ENCODE measurements at regions not wholly inside any gene's neighbourhood (a gene's known extent, or its start where the extent isn't known, plus 50 kb on each side); places are given as distances from the start of the nearest gene placed in this dataset.
"Not testable (repeated sequence)": the region's sequence is repeated elsewhere in the genome, so short reads cannot be mapped to it uniquely, and the experiment has no call there.

DNA sequence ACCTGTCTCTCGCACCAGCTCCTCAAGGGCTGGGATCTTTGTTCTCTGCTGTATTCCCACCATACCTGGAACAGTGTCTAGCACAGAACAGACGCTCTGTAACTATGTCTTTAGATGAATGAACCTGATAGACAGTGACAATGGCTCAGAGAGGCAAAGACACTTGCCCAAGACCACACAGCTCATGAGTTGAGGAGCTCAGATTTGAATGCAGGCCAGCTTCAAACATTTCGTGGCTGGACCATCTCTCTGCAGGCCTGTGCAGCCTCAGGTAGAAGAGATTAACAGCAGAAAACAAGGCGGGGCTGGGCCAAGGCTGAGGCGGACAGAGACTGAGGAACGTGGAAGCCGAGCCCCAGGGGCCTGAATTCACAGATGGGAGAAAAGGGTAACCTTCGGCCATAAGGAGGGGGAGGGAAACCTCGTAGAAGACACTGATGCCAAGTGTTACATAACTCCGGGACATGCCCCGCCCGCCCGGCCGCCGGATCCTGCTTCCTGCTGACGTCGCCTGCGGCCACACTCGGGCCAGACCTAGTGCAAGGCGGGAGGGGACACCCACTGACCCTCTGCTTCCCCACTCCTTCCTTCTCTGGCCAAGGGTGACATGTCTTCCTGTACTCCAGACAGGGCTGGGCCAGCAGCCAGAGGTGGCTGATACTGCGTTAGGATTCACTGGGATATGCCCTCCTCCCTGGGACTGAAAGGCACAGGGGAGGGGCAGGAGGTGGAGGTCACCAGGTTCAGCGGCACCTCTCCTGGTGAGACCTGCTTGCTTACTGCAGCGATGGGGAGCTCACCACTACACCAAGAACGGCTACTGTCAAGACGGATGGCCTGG lies 86.8 kb downstream of the RFLNA start:
- no peak for ATAC-seq
- DNase-seq: no peak

DNA sequence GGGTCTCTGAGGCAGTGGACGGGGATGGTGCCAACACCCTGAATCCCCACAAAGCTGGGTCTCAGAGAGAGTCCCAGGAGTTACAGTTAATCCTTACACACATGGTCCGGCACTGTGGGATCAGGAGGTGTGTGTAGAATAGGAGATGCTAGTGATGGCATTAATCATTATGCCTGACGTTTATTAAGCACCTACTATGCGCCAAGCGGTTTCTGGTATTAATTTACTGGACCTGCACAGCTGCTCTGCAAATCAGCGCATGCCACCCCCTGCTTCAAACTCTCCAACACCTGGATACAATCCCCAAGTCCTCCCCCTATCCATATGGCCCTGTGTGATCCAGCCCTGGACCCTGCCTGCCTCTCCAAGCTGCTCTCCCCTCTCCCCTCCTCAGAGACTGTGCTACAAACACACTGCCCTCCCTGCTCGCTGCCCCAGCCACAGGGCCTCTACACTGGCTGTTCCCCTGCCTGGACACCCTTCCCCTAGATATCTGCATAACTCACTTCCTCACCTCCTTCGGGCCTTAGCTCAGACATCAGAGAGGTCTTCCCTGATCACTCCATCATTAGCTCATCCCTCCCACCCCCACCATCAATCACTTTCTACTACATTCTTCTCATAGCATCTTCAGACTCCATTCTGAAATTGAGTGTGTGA lies 86.0 kb downstream of the RFLNA start:
- ATAC-seq (no peak), DNase-seq (no peak)

DNA sequence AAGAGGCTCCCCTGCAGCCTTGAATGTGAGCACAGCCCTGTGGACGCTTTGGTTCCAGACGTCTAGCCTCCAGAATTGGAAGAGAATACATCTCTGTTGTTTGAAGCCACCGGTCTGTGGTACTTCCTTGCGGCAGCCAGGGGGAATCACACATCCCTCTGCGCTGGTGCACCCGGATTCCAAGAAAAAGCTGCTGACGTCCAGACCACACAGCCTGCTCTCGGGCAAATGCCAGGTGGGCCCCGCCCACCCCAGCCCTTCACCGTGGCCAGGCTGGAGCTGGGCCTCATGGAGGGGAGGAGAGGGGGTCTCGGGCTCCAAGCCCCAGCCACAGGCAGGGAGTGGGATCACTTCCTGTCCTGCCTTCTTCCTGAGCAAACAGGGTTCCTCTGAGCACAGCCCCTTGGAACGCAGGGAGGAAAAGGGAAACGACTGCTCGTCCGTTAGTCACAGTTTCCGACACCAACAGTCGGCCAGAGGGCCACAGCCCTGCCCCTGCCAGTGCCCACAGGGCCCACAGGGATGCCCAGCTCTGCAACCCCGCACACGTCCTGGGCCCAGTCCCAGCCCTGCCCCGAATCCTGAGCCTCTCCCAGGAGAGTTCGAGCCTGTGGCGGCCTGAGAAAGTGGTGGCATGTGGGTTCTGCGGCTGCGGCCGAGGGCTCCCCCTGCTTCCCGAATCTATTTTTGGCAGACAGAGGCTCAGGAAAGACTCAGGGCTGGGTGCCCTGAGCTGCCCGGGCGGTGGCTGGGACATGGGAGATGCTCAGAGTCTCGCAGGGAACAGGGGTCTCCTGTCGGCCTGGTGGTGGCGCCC lies 85.3 kb downstream of the RFLNA start:
- ATAC-seq: no peak
- DNase-seq: no peak

DNA sequence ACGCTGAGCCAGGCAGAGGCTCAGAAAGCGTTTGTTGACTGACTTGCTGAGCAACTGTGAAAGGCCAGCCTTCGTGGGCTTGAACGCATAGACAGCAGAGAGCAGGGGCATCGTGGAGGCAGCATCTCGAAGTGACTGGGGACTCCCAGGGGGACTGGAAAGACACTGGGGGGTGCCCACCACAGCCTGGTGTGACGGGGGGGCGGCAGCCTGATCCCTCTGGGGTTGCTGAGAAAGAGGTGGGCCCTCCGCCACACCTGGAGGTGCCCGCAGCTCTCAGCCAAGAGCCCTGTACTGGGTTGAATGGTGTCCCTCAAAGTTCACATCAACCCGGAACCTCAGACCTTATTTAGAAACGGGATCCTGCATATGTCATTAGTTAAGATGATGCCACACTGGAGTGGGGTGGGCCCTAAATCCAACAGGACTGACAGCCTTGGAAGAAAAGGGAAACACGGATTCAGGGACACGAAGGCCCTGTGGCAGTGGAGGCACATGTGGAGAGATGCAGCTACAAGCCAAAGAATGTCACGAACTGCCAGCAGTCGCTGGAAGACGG lies 84.6 kb downstream of the RFLNA start:
- DNase-seq: no peak
- no peak for ATAC-seq

DNA sequence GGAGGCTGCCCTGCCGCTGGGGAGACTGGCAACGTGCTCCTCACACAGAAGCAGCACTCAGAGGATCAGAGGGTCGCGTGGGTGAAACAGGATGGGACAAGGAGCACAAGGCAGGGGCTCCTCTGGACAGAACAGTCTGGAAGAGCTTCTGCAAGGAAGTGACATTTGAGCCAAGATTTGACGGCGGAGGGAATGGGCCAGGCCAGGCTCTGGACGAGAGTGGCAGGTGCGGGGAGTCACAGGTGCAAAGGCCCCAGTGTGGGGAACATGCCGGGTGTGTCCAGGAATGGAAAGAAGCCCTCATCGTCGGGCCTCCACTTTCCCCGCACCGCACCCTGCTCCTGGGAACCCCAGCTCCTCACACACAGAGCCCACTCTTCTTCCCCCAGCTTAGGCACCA lies 84.0 kb downstream of the RFLNA start:
- DNase-seq: no peak
- ATAC-seq: no peak

DNA sequence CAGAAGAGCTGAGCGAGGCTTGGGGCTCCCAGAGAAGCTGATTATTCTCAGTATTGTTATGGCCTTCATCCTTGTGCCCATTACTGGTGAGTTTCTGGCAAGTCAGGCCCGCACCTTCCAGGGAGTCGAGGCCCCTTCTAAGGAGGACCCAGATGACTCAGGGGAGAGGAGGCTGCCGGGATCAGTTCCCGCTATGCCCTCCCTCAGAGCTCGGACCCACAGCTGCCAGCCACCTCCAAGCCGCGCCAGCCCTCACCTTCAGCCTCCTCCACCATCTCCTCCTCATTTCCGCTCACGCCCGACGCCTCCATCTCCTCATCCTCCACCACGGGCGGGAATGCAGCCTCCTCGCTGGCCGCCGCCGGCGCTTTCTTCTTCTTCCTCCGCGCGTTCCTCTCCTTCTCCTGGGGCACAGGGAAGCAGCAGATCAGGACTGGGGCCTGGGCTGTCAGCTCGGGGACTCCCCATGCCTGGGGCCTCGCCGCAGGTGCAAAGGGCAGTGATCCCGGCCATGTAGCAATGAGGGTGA lies 83.2 kb downstream of the RFLNA start:
- ATAC-seq (no peak), DNase-seq (no peak)

DNA sequence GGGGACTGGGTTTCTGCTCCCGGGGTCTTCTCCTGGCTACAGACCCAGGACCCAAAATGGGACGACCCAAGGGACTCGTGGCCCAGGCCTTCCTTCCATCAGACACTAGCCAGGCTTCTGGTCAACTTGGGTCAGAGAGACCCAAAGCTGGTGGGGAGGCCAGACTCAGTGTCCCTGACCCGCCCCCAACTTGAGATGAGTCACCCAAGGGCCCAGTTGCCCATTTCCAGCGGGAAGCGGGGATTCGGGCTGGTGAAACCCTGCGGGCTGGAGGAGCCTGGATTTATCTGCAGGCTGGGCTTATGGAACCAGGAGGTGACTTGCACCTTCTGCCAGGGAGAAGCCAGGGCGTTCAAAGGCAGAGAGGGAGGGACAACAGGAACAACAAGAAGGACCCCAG lies 81.5 kb downstream of the RFLNA start:
- DNase-seq: no peak
- no peak for ATAC-seq

DNA sequence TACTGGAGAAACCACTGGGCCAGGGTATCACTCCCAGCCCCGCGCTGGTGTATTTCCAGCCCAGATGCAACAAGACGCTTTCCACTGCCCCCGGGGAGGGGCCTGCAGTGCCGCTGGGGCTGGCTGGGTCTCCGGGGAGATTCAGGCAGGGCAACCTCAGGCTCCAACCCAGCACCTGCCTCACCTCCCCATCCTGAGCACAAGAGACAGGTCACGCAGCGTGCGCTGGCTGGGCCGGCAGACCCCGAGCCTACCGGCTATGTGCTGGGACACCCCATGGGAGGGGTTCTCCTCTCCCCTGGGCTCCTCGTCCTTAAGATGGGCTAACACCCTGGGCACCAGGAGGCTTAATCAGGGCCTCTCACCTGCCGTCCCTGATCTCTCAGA lies 80.9 kb downstream of the RFLNA start:
- ATAC-seq (no peak), DNase-seq (no peak)

DNA sequence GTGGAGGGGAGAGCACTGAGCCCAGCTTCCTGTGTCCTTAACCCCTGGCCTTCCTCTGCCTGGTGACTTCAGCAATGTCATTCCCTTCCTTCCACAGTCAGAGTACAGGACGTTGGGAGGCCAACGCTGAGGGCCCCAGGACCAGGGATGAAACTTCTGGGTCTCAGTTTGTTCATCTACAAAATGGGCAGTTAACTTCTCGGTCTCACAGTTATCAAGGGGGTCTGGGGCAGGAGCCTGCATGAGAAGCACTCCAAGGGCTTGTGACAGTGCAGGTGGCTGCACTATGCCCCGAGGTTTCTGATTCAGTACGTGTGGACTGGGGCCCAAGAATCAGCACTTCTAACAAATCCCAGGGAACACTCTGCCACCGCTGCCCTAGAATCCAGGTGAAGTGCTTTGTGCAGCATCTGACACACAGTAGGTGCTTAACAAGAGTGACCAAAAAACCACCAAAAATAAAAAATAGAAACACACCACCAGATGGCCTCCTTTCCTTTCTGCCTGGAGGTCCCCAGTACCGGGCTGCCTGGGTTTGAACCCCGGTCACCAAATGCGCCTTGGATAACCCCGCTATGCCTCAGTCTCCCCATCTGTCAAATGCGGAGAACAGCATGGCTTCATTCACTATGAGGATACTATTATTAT lies 80.4 kb downstream of the RFLNA start:
- DNase-seq: no peak
- no peak for ATAC-seq

DNA sequence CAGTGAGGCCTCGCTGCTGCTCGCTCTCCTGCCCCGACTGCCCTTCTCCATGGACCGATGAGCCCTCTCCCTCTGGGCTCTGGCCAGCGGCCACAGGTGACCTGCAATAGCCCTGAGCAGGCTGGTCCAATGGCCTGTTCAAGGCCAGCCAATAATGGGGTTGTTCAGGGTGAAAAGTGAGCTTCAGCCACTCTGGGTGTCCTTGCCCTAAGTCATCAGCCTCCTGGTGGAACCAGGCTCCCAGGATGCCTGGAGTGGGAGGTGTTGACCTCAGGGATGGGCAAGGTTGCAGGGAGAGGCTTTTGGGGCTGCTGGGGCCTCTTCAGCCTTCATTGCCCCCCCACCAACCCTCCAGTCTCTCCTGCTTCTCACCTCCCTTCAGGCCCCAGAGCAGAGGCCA lies 79.7 kb downstream of the RFLNA start:
- no peak for ATAC-seq
- no peak for DNase-seq

DNA sequence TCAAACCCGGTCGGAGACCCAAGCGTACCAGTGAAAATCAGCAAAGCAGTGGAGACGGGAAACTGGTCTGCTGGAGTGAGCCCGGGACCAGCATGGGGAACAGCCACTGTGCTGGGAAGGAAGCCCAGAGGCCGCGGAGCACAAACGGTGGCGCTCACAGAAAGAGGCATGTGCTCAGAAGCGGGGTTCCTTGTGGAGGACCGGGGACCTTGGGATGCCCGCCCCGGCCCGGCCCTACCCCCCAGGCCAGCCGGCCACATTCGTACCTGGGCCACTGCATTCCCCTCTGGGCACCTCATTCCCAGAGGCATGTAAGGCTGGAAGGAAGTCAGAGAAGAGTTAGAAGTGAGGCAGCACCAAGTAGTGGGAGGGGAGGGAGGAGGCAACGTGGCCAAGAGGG lies 79.3 kb downstream of the RFLNA start:
- no peak for ATAC-seq
- no peak for DNase-seq

DNA sequence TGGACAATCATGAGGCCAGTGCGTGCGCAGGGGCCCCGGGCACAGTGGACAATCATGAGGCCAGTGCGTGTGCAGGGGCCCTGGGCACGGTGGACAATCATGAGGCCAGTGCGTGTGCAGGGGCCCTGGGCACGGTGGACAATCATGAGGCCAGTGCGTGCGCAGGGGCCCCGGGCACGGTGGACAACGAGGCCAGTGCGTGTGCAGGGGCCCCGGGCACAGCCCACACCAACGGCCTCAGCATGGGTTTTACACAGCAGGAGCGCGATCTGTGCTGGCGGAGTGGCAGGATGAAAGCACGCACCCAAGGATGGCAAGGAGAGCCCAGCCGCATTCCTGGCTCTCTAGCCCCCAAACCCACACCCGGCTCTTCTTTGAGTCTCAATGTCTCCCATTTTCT lies 78.8 kb downstream of the RFLNA start:
- ATAC-seq, DNase-seq: not testable (repeated sequence)

DNA sequence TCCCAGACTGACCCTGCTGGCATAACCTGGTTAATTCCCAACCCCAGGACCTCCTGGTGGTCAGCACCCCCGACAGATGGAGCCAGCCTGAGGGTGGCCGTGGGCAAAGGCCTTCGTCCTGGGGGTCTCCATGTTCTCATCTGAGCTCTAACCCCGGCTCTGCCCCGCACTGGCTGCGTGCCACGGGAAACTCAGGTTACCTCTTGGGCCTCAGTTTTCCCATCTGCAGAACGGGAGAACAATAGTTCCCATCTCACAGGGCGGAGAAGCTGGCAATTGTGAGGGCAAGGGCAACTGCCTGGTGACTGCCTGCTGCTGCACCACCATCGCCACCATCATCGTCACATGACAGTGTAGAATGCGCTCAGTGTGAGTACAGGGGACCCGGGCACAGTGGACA lies 77.9 kb downstream of the RFLNA start:
- DNase-seq (no peak), ATAC-seq (no peak)

DNA sequence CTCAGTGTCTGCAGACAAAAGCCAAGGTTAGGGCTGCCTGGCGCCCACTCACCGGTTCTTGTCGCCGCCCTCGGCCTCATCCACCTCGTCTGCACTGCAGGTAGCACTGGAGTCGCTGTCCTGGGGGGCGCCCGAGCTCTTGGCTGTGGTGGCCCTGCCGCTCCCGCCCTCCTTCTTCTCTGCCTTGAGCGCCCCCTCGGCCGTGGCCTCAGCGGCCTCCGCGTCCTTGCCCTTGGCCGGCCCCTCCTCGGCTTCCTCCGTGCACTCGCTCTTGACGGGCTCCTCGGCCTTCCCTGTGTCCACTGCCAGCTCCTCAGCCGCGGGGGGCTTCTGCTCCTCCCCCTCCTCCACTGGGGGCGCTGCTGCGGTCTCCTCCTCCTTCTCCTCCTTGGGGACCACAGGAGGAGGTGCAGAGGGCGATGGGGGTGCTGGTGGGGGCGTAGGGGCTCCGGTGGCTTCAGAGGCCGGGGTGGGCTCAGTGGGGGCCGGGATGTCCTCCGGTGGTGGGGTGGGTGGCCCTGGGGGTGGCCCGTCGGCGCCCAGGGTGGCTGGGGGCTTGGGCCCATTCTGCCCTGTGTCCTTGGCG lies 77.2 kb downstream of the RFLNA start:
- ATAC-seq (no peak), DNase-seq (no peak)

DNA sequence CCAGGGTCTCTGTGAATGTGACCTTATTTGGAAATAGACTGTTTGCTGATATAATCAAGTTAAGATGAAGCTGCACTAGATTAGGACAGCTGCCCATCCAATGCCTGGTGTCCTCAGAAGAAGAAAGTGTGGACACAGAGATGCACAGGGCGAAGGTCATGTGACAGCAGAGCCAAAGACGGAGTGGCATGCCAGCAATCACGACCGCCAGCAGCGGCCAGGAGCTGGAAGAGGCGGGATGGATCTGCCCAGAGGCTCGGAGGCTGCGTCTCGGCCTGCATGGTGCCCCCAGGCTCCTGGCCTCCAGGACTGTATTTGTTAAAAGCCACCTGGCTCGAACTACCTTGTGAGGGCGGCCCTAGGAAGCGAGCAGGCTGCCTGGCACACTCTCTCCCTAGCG lies 76.5 kb downstream of the RFLNA start:
- DNase-seq (no peak), ATAC-seq (no peak)

DNA sequence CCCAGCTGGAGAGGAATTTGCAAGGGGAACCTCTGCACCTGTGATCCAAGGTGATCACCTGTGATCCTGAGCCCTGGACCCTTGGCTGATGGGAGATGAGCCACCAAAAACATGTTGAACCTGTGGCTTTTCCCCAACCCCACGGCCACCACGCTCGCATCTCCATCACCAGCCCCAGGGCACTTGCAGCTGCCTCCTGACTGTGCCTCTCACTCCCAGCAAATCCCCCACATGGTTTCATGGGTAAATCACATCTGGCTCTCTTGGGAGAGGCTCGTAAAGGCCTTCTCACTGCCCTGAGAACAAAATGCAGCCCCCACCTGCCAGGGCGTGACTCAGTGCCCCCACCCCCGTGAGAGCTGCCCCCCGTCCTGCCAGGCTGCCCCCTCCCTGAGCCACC lies 76.0 kb downstream of the RFLNA start:
- no peak for ATAC-seq
- no peak for DNase-seq

DNA sequence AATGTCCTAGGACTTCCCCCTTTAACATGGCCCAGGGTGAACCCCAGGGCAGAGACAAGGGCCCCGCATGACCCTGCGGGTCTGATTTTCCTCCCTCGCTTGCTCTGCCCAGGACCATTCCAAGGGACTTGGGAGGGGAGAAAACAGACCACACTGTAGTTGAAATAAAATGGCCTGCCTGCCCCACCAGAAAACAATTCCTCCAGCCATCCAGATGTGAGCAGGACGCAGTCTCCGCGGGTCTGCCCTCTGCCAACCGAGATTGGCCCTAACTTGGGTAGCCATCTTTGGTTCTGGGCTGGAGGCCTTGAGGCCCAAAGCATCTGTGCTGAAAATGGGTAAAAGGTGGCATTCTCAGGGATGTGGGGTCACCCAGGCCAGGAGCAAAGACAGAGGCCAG lies 75.5 kb downstream of the RFLNA start:
- ATAC-seq: no peak
- no peak for DNase-seq

DNA sequence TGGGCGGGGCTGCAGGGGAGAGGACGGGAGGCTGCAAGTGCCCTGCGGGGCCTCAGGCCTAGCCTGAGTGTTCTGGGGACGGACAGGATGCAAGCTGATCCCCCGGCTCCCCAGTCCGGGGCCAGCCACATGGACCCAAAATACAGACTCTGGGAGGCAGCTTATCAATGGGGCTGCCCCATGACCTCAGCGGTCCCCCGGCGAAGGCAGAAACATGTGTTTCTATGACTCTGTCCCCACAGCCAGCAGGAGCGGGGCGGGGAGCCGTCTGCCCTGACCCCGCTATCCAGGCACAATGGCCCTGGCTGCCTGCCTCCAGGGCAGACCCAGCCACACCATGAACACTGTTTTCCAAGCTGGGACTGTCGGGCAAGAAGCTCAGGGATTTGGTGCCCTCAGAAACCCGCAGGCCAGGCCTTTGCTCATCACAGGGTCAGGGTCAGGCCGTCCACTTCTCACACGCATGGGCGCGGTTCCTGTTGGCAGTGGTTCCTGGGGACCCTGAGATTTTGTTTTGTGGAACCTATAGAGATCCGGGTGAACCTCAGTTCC lies 75.0 kb downstream of the RFLNA start:
- DNase-seq (no peak), ATAC-seq (no peak)

DNA sequence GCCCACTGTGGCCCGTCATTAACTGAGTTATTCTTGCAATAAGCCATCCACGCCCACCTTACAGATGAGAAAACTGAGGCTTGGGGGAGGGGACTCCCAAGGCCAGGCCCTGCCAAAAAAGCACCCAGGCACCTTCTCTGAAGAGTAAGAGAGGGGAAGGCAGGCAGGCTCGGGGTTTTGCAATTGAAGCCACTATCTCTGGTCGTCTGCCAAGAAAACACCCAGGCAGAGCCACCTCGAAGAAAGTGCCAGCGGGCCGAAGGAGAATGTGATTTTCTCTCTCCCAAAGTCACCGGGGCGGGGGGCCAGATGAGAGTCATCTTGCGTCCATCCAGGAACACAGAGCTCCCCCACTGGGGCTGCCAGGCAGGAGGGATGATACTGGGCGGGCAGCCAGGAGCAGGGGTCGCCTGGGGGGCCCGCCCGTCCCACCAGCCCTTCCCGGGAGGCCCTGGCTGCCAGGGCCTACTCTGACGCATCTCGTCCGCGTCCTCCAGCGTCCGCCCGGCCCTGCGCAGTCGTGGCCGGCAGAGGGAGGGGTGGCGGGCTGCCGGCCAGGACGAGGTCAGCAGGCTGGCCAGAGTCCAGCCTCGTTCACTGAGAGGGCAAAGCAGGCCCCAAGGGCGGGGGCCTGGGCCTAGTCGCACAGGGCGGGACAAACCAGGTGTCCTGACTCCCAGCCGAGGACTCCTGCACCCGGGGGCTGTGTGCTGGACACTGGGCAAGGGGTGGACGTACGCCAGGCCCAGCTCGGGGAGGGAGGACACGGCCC lies 74.3 kb downstream of the RFLNA start:
- ATAC-seq: no peak
- DNase-seq: no peak

DNA sequence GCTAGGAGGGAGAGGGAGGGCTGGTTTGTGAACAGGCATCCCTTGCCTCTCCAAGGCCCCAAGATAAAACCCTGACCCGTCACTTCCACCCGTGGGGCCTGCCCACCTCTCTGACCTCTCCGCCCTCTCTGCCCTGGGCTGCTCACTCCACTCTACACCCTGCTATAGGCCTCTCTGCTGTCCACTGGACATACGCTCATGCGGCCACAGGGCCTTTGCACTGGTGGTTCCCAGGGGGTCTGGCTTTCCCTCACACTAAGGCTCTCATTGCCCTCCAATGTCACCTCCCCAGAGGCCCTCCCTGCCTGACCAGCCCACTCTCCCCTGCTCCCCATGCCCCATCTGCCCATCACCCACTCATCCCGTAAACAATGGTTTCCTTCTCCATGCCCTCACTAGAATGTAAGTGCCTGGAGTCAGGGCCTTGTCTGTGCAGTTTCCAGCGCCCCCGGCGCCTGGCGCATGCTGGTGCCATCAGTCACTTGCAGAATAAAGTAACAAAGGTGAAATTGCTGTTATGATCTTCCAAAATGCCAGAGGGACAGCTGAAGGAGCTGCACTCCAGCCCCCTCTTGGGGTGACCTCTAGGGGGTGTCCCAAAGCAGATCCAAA lies 73.6 kb downstream of the RFLNA start:
- no peak for ATAC-seq
- DNase-seq: no peak
